Panc1 (cell line): ENCODE measurements at regions not wholly inside any gene's neighbourhood (a gene's known extent, or its start where the extent isn't known, plus 50 kb on each side); places are given as distances from the start of the nearest gene placed in this dataset.

Source experiments
- ATAC-seq: fragments of 200-7000 bp; cut with Tn5 transposase; 2 replicates; pipeline ENCODE4 v1.9.1; 2020; ENCODE audit warnings: mild to moderate bottlenecking, moderate library complexity
- BruUV-seq: library from RNA; stranded (reverse); fragments of 400-500 nt; replicated peaks from 2 replicates; lab custom pipeline; 2021; lab: Mats Ljungman, UMichigan
- CTCF ChIA-PET: fragments of 300-600 bp; sonication (Branson Sonifier 250); formaldehyde crosslinking; loops from one replicate; lab custom pipeline; 2022; ENCODE audit warnings: antibody characterized with exemption; lab: Charles Lee
- POLR2A ChIA-PET: fragments of 300-600 bp; sonication (Branson Sonifier 250); formaldehyde crosslinking; loops from one replicate; lab custom pipeline; 2022; ENCODE audit warnings: antibody characterized with exemption; lab: Charles Lee
- DNase-seq: peaks from one replicate; pipeline ENCODE4 v3.0.0-alpha.2; 2010; ENCODE audit warnings: low read depth, low spot score
- H3K27ac ChIP-seq: 2 replicates; pipeline ENCODE4 v1.5.1; 2011; ENCODE audit warnings: mild to moderate bottlenecking, low read length, inconsistent platforms
- H3K27me3 ChIP-seq: fragments of 200-500 bp; sonication (Bioruptor generic); 2 replicates; pipeline ENCODE4 v1.6.0; 2014; ENCODE audit warnings: low read length, inconsistent platforms; ENCODE audit not compliant: control insufficient read depth, insufficient read depth
- H3K36me3 ChIP-seq: fragments of 200-500 bp; sonication (Bioruptor generic); 2 replicates; pipeline ENCODE4 v1.5.1; 2014; ENCODE audit warnings: inconsistent platforms, mild to moderate bottlenecking, low read length, moderate library complexity; ENCODE audit not compliant: control insufficient read depth, insufficient read depth
- H3K4me1 ChIP-seq: 2 replicates; pipeline ENCODE4 v1.5.1; 2011; ENCODE audit warnings: inconsistent platforms, mild to moderate bottlenecking, low read length, moderate library complexity; ENCODE audit not compliant: control insufficient read depth, insufficient read depth
- H3K4me3 ChIP-seq, 2 experiments: 2 replicates each; pipeline ENCODE4 v1.5.1; 2011 to 2012; ENCODE audit warnings: low read depth in 2 of 2, low read length in 2 of 2, mild to moderate bottlenecking in 2 of 2, inconsistent platforms in 1 of 2, moderate library complexity in 1 of 2
- H3K9me3 ChIP-seq: fragments of 200-500 bp; sonication (Bioruptor generic); 2 replicates; pipeline ENCODE4 v1.5.1; 2014; ENCODE audit warnings: low read depth, mild to moderate bottlenecking, inconsistent platforms, low read length, moderate library complexity; ENCODE audit not compliant: control insufficient read depth, insufficient read depth
- CTCF ChIP-seq: fragments of 450-650 bp; IDR thresholded peaks from 2 replicates; pipeline ENCODE4 v1.5.1; 2017; ENCODE audit warnings: mild to moderate bottlenecking
- POLR2AphosphoS5 ChIP-seq: IDR thresholded peaks from 2 replicates; pipeline ENCODE4 v1.6.1; 2012; ENCODE audit warnings: mild to moderate bottlenecking, low read depth, low read length, moderate library complexity
- REST ChIP-seq, 2 experiments: IDR thresholded peaks; 2 replicates each; pipeline ENCODE4 v1.6.1; 2011 to 2012; ENCODE audit warnings: low read depth in 2 of 2, control low read depth in 1 of 2, low read length in 1 of 2, mild to moderate bottlenecking in 1 of 2, moderate library complexity in 1 of 2; ENCODE audit not compliant: insufficient read depth in 1 of 2
- SIN3A ChIP-seq: IDR thresholded peaks from 2 replicates; pipeline ENCODE4 v1.6.1; 2012; ENCODE audit warnings: low read depth, mild to moderate bottlenecking, low read length, moderate library complexity, borderline replicate concordance; ENCODE audit not compliant: insufficient read depth
- TCF7L2 ChIP-seq: IDR thresholded peaks from 2 replicates; pipeline ENCODE4 v1.6.1; 2011; ENCODE audit warnings: mild to moderate bottlenecking, low read depth, low read length, inconsistent platforms
- in situ Hi-C: cut with HindIII; loops from 2 replicates; pipeline ENCODE4 v1.10.0; 2016; ENCODE audit warnings: low sequenced_read_pairs, low pct_unique_long_range_greater_than_20kb
- intact Hi-C: fragments of 100-400 bp; cut with micrococcal nuclease; formaldehyde crosslinking; loops from one replicate; pipeline ENCODE4 v1.10.0; 2022; ENCODE audit not compliant: unreplicated experiment

GRCh38 chr1:75074831-75075395, 59.3 kb upstream of the LHX8 start:
- H3K27ac ChIP-seq: no peak overlapping the region
- CTCF ChIA-PET: no interaction called here
- no peaks in the 10 kb centered on the region for H3K36me3 ChIP-seq
- DNase-seq (no peak), ATAC-seq (no peak)
- TF ChIP-seq SIN3A (no peak), POLR2AphosphoS5 (no peak), TCF7L2 (no peak), CTCF (no peak), REST (IDR thresholded peaks at IDR 0.05; ENCODE audit: insufficient read depth in 1 of 2, low read depth in 2 of 2, low read length in 1 of 2) (no peak)
- H3K27me3 ChIP-seq: no peaks in the 10 kb centered on the region
- in situ Hi-C loops (no loop called here), intact Hi-C loops (no loop called here)
- POLR2A ChIA-PET: no interaction called here
- no peaks in the 10 kb centered on the region for H3K9me3 ChIP-seq
- no TSS peak for BruUV-seq
- no peaks in the 10 kb centered on the region for H3K4me1 ChIP-seq
- H3K4me3 ChIP-seq: no peak overlapping the region

GRCh38 chr1:75079538-75080290, 54.5 kb upstream of the LHX8 start:
- H3K9me3 ChIP-seq: no peaks in the 10 kb centered on the region
- POLR2A ChIA-PET: no interaction called here
- no peaks in the 10 kb centered on the region for H3K27me3 ChIP-seq
- CTCF ChIA-PET: no interaction called here
- in situ Hi-C loops: no loop called here
- ATAC-seq (no peak), DNase-seq (no peak)
- H3K4me1 ChIP-seq: no peaks in the 10 kb centered on the region
- BruUV-seq: no TSS peak
- H3K27ac ChIP-seq: no peak overlapping the region
- intact Hi-C loops: no loop called here
- H3K4me3 ChIP-seq: no peak overlapping the region
- TF ChIP-seq SIN3A: no peak
- no peak for TF ChIP-seq POLR2AphosphoS5
- TF ChIP-seq REST (IDR thresholded peaks at IDR 0.05; ENCODE audit: insufficient read depth in 1 of 2, low read depth in 2 of 2, low read length in 1 of 2): no peak
- no peak for TF ChIP-seq CTCF
- TF ChIP-seq TCF7L2: no peak
- H3K36me3 ChIP-seq: no peaks in the 10 kb centered on the region
